Gastroesophageal sphincter (tissue), 3 donors: ENCODE measurements at regions not wholly inside any gene's neighbourhood (a gene's known extent, or its start where the extent isn't known, plus 50 kb on each side); places are given as distances from the start of the nearest gene placed in this dataset.

Experiments
- EP300 ChIP-seq: sonication (generic); formaldehyde crosslinking; IDR thresholded peaks from one replicate; pipeline ENCODE4 v1.6.1; 2017; ENCODE audit warnings: antibody characterized with exemption, mild to moderate bottlenecking
- POLR2A ChIP-seq, 2 donors: fragments of 450-650 bp; IDR thresholded peaks; one replicate each; pipeline ENCODE4 v1.6.1; 2017; ENCODE audit warnings: antibody characterized with exemption in 2 of 2, mild to moderate bottlenecking in 2 of 2, moderate library complexity in 1 of 2
- TF ChIP-seq, protein P1 (sequence below), 4 experiments: fragments of 200-600 bp in 2 of 4; fragments of 450-650 bp in 2 of 4; sonication (generic) in 1 of 4; IDR thresholded peaks; one replicate each; pipeline ENCODE4 v1.5.1; 2017 to 2019; ENCODE audit warnings: antibody characterized with exemption in 4 of 4, mild to moderate bottlenecking in 2 of 4, moderate library complexity in 2 of 4

DNA sequence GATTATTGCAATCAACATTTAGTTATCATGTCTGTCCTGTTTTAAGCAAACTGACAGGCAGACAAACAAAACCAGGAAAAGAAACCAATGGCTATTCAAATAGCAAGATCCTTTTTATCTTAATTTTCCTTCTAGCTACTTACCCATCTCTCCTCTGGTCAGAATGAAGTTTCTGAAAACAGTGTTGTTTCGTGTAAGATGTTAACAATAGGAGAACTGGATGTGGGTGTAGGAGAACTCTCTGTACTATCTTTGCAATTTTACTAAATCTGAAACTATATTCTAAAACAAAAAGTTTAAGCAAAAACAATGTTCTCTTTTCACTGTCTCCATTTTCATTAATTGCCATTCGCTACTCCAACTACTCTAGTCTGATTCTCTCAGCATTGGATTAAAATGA lies 726.4 kb downstream of the ZNF385D start:
- TF ChIP-seq EP300 = no peak
- no peak for TF ChIP-seq POLR2A (IDR thresholded peaks at IDR 0.05)
- TF ChIP-seq, protein P1, sequence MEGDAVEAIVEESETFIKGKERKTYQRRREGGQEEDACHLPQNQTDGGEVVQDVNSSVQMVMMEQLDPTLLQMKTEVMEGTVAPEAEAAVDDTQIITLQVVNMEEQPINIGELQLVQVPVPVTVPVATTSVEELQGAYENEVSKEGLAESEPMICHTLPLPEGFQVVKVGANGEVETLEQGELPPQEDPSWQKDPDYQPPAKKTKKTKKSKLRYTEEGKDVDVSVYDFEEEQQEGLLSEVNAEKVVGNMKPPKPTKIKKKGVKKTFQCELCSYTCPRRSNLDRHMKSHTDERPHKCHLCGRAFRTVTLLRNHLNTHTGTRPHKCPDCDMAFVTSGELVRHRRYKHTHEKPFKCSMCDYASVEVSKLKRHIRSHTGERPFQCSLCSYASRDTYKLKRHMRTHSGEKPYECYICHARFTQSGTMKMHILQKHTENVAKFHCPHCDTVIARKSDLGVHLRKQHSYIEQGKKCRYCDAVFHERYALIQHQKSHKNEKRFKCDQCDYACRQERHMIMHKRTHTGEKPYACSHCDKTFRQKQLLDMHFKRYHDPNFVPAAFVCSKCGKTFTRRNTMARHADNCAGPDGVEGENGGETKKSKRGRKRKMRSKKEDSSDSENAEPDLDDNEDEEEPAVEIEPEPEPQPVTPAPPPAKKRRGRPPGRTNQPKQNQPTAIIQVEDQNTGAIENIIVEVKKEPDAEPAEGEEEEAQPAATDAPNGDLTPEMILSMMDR (IDR thresholded peaks at IDR 0.05) = no peak
